DMS79 (cell line): ENCODE measurements at regions not wholly inside any gene's neighbourhood (a gene's known extent, or its start where the extent isn't known, plus 50 kb on each side); places are given as distances from the start of the nearest gene placed in this dataset.
"Not testable (repeated sequence)": the region's sequence is repeated elsewhere in the genome, so short reads cannot be mapped to it uniquely, and the experiment has no call there.

Experiments
- DNase-seq: peaks from one replicate; lab custom pipeline; 2025; lab: John Stamatoyannopoulos, UW

DNA sequence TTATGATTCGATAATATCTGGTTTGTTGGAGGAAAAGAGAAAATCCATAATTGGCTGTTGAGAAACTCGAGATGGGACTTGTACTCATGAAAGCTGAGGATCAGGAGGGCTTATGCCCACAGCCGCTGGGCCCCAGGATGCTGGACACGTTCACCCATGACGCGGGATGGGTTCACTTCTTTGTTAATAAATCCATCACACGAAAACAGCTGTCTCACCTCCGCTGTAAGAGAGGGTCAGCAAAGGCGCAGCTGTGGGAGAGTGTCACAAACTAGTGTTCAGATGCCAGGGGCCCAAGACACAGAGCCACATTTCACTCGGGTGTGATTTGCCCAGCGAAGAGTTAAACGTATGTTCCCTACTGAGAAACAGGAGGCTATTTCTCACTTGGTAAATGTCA lies 315.1 kb downstream of the THBS2 start:
- DNase-seq, result no peak

DNA sequence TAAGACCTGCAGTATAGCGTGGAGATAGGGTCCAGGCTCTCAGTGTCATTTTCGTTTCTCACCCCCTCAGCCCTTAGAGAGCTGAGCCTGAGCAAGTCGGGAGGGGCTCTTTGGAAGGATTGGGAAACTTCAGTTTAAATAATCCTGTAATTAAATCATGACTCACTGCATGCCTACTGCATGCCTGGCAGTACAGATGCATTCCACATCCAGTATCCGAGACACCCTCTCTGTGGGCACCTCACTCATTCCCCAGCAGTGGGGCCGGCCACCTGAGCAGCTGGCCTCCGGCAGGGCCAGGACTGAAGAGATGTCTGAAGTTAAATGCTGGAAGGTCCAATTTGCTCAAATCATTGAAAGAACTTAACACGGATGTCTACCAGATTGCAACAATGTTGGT lies 316.6 kb downstream of the THBS2 start:
- no peak for DNase-seq

DNA sequence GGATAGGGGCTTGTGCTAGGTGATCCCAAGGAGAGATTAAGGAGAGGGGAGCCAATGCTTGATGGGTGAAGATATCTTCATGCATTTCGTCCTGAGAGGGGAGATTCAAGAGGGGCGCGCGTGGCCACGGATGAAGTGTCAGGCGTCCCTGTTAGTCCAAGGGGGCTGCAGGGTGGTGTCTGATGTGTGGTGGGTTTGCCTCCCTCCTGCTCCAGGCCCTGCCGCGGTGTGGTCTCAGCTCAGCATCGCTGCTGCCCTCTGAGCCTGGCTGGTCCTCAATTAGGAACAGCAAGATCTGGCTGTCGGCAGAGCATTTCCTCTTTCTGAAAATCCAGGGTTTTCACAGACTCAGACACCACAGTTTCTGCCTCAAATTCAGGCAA lies 318.0 kb downstream of the THBS2 start:
- no peak for DNase-seq

DNA sequence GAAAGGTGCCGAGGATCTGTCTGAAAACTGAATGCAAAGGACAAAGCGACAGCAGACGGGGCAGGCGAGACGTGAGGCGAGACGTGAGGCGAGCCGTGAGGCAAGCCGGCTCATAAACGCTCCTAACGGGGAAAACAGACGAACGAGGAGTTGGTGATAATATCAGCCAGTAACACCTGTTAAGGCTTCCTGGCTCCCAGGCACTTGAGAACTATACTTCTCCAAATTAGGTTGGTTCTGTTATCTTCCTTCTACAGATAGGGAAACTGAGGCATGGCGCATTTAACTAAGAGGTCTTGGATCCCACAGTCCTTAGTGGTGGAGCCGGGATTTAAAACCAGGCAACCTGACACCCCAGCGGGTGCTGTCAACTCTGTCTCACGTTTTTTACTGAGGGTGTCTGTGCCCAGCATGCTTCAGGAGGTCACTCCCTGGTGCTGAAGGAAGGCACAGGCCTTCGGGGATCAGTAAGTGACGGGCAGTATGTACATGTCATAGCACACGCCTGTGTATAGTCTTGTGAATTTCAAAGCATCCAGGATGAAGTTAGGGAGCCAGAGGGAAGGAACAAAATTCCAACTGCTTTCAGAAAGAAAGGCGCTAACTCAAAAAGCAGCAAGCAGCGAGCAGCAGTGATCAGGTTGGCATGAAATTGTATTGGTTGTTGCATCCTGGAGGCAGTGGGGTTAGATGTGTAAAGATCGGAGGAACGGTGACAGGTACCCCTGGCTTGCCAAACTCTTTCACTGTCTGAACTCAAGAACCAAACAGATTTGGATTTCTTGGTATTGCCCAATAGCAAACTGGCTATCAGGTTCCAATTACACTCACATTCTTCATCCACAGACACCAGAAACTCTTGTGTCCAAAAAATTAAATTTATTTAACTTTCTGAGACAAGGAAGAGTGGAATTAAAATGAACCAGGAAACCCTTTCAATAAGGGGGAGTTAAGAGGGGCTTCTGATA lies 318.7 kb downstream of the THBS2 start:
- no peak for DNase-seq

DNA sequence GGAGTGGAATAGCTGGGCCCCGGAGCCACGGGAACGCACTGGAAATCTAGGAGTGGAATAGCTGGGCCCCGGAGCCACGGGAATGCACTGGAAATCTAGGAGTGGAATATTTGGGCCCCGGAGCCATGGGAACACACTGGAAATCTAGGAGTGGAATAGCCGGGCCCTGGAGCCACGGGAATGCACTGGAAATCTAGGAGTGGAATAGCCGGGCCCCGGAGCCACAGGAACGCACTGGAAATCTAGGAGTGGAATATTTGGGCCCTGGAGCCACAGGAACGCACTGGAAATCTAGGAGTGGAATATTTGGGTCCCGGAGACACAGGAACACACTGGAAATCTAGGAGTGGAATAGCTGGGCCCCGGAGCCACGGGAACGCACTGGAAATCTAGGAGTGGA lies 321.5 kb downstream of the THBS2 start:
- not testable (repeated sequence) for DNase-seq

DNA sequence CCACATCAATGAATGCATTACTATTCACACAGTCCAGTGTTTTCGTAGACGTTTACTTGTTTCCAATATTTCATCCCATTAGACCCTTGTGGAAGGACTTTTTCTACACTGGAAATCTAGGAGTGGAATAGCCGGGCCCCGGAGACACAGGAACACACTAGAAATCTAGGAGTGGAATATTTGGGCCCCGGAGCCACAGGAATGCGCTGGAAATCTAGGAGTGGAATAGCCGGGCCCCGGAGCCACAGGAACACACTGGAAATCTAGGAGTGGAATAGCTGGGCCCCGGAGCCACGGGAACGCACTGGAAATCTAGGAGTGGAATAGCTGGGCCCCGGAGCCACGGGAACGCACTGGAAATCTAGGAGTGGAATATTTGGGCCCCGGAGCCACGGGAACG lies 322.6 kb downstream of the THBS2 start:
- not testable (repeated sequence) for DNase-seq

DNA sequence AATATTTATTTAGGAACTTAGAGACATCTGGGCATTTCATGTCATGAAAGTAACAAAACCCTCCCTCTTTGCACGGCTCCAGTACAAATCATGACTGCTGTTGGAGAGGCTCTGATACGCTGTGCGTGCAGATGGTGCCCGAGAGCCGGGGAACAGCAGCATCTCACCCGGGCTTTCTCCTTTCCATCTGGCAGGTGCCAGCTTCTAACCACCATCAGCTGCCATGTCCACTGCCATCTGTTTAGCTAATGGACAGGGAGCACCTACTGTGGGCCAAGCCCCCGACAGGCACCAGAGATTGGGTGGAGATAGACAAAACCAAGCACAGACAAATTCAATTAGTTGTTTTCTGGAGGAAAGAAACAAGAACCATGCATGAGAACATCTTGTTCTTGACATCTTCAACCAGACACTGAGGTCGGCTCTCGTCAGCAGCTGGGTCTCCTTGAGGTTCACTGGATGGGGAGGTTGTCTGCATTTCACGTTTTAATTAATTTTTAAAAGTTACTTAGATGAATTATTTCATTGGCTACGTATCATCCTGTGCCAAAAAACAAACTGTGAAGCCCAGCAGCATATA lies 323.7 kb downstream of the THBS2 start:
- DNase-seq, result no peak

DNA sequence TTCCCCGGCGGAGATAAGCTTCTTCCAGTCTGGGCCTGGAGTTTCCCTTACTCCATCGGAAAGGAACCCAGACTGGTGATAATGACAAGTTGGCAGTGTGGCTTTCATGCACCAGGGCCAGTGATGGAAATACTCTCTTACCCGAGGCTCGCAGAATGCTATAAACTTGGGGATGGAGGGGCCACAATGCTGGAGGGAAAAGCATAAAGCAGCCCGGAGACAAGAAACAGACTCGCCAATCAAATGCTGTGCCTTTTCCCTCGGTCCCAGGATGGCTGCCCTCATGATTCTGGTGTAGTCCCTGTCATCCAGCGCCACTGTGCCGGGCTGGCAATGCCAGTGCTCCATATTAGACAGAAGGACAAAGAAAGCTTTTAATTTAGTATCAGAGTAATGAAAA lies 325.6 kb downstream of the THBS2 start:
- DNase-seq, result no peak

DNA sequence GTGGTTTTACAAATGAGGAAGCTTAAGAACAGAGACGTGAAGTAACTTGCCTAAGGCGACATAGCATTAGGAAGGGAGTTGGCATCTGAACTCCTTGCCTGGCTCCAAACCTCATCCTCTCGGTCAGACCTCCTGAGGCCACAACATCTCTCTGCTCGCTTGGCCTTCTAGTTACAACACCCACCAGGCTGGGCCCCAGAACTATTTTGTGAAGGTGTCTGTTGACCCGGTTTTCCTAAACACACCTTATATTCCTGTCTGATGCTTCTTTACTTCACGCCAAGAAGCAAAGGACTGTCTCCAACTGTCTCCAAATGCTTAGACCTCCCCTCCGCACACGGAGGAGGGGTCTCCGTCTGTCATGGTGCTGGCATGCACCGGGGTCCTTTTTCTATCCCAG lies 326.6 kb downstream of the THBS2 start:
- DNase-seq, result no peak

DNA sequence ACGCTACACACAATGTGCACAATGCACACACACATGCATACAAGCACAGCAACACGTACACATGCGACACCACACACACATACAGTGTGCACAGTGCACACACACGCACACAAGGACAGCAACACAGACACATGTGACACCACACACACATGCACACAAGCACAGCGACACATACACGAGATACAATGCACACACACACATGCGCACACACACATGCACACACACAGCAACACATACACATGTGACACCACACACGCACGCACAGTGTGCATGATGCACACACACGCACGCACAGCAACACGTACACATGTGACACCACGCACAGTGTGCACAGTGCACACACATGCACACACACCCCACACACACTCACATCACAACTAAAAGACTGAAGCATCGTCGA lies 327.3 kb downstream of the THBS2 start:
- no peak for DNase-seq

DNA sequence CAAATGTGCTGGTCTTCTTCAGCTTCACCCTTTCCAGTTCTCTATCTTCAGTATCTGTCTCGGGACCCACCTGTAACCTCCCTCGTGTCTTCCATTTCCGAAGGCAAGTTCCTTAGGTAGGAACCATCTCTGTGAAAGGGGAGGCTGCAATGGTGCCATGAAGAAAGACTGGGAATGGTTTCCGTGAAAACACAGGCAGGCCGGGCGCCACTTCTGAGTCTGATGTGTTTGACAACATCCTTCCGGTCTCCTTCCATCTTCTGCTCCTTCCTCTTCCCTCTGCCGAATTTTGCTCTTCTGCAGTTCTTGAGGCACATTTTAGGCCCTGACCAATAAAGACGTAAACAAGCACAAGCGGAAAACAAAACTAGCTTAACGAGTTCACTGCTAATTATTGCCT lies 328.0 kb downstream of the THBS2 start:
- DNase-seq, result no peak

DNA sequence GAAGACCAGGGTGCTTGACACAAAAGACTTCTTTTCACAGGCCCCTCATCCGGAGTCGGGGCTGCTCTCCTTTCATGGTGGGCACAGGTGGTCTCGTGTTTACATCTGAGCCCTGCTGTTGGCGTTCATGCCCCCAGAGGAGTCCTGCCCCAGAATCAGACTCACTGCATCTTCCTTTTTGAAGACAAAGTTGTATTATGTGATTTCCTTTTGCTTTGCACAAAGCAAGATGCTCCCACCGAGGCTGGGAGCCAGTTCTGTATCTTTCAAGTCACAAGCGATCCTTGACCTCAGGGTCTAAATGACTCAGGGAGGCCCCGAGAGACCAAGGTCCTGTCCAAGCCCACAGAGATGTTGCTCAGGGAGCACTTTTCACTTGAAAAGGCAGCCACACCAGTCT lies 330.5 kb downstream of the THBS2 start:
- DNase-seq, result no peak

DNA sequence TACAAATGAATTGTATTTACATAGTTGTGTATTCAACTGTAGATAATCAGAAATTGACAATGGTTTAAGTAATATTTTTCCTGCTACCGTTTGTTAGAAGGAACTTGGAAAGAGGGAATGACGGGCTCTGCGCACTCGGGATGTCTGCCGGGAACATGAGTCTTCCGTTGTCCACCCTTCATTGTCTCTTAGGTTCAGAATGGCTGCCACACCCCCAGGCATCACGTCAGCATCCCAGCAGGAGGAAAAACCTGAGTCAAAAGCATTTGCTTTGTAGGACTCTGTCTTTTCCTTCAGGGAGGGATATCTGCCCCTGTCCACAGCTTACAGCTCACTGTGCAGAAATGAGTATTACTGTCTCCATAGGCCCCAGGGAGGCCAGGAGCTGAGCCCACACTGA lies 331.2 kb downstream of the THBS2 start:
- DNase-seq, result no peak

DNA sequence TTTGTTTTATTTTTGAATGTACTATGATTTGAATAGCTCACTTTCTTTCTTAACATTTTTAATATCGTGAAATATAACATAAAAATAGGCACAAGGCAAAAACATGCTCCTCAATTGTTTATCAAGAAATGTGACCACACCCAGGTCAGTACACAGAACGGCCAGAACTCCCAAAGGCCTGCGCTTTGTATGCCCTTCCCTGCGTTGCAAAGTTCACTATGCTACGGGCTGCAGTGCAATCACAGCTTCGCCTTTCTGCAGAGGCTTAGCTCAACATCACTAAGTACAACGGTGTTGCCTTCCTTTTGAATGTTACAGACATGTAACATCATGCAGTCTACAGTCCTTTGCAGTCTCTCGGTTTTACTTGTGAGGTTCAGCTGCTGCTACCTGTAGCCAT lies 333.4 kb downstream of the THBS2 start:
- no peak for DNase-seq

DNA sequence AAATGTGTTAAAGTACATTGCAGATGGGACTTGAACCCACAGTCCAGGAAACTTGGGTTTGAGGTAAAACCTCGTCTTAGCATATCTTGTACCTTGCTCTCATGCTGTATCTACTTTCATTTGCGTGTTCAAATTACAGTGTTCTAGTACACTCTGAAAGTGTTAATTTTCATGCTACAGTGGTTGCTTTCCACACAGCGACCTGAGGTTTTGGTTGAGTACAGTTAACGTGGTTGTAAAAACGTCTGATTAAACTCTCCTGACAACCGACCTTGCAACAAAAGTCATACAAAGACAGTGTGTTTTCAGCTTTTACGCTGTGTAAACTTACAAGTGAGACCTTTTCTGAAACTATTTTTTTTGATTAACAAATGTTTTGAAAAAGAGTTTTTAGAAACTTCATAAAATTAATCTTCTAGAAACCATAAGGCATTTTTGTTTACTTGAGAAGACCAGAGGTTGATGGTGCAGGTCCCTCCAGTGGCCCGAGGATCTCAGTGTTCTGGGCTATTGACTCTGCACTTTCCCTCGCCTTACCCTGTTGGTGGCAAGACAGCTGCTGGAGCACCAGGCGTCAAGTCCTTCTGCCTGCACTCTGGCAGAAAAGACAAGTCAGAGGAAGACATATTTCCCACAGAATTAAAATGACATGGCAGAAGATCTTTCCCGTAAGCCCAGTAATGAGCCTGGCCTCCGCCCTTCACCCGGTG lies 334.0 kb downstream of the THBS2 start:
- no peak for DNase-seq

DNA sequence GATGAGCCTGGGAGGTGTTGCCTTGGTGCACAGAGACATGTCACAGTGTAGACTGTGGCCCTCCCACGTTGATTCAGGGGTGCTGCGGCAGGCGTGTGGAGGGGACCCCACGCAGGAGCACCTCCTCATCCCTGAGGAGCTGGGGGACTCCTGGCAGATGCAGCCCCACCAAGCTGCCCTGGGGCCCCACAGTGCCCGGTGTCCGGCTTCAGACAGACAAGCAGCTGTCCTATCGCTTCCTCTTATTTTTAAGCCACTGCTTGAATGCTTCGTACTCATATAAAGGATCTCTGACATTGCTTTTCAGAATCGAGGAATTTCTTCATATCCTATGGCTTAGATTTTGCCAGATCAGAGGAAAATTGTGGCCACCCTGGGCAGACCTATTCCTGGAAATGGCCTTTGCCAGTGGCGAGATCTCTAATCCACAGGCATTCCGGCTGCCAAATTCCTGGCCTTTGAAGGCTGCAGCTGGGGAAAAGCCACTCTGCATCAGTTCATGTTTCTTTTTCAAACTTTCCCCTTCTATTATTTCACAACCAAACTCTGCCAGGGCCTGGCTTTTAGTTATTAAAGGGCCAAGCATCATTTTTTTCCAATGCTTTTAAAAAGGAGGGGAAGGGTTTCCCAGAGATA lies 337.0 kb downstream of the THBS2 start:
- DNase-seq, result no peak

DNA sequence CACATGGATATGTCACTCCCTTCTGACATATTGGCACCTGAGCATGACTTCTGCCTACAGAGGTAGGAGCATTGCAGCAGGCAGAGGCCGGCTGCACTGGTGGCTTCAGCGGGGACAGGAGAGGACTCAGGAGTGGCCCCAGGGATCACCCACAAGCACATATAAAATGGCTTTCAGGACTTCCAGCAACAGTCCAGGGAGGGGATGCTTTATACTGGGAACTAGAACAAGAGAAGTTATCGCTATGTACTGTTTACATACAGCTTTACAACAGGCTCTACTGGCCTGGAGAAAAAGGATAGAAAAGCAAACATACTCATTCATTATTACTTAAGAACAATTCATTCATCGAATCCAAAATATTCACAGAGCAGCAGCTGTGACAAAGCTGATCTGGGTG lies 337.8 kb downstream of the THBS2 start:
- no peak for DNase-seq

DNA sequence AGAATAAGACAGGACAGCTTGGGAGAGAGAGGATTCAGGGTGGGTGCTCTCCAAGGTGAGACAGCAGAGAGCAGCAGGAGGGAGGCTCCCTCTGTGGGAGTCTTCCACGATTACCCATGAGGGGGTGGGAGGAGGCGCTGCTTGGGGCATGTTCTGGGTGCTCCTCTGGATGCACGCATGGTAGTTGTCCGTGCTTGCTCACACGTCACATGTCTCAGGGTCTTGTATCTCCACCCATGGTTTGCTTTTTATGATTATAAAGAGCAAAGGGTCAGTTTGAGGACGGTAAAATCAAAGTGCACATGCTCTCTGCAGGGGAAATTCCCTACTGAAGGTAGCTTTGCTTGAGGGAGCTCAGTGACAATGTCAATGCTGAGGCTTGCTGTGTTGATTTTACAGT lies 338.4 kb downstream of the THBS2 start:
- no peak for DNase-seq

DNA sequence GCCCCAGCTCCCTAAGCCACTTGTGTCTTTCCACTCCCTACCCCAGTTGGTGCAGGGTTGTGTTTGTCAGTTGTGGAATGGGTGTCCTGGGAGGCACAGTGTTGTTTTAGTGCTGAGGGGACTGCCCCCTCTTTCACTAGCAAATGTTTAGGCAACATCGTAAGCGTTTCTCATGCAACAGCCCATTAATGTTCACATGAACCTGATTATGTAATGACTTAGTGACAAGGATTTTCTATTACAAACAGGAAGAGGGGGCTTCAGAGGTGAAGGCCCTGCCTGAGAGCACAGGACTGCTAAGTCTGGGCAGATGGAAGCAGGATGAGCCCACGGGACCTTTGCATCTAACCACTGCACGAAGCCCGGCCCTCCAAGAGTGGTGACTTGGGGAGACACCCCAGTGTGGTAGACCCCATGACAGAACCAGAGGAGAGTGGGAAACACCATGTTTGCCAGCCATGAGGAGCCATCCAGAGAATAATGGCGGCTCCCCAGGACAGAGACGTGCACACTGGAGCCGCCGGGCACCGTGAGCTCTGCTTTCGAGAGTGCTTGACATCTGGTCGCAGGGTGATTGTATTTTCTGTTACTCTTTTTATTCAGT lies 339.7 kb downstream of the THBS2 start:
- no peak for DNase-seq

DNA sequence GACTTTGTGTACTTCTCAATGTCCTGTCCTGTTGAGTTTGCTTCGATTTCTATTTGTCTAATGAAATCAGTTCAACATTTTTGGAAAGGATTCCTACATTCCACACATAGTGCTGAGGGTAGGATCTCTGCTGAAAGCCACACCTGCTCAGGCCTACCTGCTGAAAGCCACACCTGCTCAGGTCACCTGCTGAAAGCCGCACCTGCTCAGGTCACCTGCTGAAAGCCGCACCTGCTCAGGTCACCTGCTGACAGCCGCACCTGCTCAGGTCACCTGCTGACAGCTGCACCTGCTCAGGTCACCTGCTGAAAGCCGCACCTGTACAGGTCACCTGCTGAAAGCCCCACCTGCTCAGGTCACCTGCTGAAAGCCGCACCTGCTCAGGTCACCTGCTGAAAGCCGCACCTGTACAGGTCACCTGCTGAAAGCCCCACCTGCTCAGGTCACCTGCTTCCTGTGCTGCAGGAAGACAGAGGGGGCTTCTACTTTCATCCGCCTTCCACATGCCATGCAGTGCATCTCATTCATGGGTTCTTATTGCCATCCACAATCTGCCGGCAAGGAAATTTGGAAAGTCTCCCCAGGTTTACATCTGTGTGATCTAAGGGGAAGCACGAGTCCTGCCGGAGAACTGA lies 340.3 kb downstream of the THBS2 start:
- DNase-seq, result not testable (repeated sequence)

DNA sequence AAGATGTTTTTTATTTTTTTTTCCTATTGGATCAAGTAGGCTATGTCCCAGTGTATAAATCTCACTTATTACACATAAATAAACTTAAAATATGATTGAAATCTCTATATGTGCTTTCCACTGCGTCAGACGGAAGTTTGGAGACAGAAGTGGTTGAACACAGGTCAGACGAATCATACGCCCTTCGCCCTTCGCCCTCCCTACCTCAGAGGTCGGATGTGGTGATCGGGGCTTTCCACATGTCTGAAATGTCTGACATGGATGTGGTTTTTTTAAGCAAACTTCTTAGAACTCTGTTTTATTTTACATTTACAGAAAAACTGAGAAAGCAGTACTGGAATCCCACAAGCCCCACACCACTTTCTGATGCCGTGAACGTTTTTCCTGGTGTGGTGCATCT lies 344.4 kb downstream of the THBS2 start:
- DNase-seq, result no peak

DNA sequence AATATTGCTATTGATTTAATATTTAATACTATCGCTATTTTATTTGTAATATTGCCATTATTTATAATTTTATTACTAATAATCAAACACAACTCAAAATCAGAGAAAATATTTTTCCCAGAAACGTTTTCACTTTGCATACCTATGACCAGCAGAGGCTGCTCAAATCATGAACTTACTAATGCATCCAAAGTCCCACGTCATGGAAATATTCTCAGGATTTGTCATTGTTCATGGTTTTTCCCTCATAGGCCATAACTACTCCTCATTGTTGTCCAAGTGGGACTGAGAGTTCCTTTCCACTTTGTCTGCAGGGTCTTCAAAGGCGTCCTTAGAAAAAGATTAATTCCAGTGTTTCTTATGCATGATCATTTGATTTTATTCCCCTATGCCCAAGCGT lies 344.8 kb downstream of the THBS2 start:
- DNase-seq, result no peak
